Prostate gland (tissue), 2 donors: ENCODE measurements at regions not wholly inside any gene's neighbourhood (a gene's known extent, or its start where the extent isn't known, plus 50 kb on each side); places are given as distances from the start of the nearest gene placed in this dataset.

Experiments
- CTCF ChIP-seq, 4 experiments: fragments of 200-600 bp in 2 of 4; fragments of 450-650 bp in 2 of 4; sonication (generic) in 2 of 4; IDR thresholded peaks; 1 replicate in 3 of 4; 2 replicates in 1 of 4; pipeline ENCODE4 v1.5.1; 2016 to 2019; ENCODE audit warnings: antibody characterized with exemption in 4 of 4, mild to moderate bottlenecking in 2 of 4, moderate library complexity in 2 of 4
- POLR2A ChIP-seq: fragments of 450-650 bp; IDR thresholded peaks from one replicate; pipeline ENCODE4 v1.6.1; 2016; ENCODE audit warnings: antibody characterized with exemption, mild to moderate bottlenecking
- POLR2AphosphoS5 ChIP-seq: sonication (generic); formaldehyde crosslinking; IDR thresholded peaks from one replicate; pipeline ENCODE4 v1.6.1; 2017; ENCODE audit warnings: antibody characterized with exemption

GRCh38 chr1:239600588-239600987 is 214.2 kb downstream of the CHRM3 start:
- no peak for TF ChIP-seq POLR2A
- no peak for TF ChIP-seq CTCF (IDR thresholded peaks at IDR 0.05)
- no peak for TF ChIP-seq POLR2AphosphoS5
